AG04449 (cell line): ENCODE measurements at regions not wholly inside any gene's neighbourhood (a gene's known extent, or its start where the extent isn't known, plus 50 kb on each side); places are given as distances from the start of the nearest gene placed in this dataset.

Experiments
- CTCF ChIA-PET: fragments of 350-600 bp; formaldehyde crosslinking; extraction: SDS; loops from one replicate; lab custom pipeline; 2021; ENCODE audit warnings: antibody characterized with exemption; lab: Yijun Ruan, JAX
- POLR2A ChIA-PET: fragments of 400-600, 350-600 bp; formaldehyde crosslinking; extraction: SDS; loops from one replicate; lab custom pipeline; 2020; ENCODE audit warnings: antibody characterized with exemption, inconsistent platforms; lab: Yijun Ruan, JAX
- DNase-seq: peaks from one replicate; pipeline ENCODE4 v3.0.0-alpha.2; 2010; ENCODE audit warnings: low read depth, low spot score
- H3K4me3 ChIP-seq: 2 replicates; pipeline ENCODE4 v1.5.1; 2011; ENCODE audit warnings: low read depth, mild to moderate bottlenecking, control low read depth, low read length
- TF ChIP-seq, protein P1 (sequence below): IDR thresholded peaks from one replicate; pipeline ENCODE4 v1.5.1; 2011; ENCODE audit warnings: mild to moderate bottlenecking, moderate library complexity, low read length, control low read depth, inconsistent platforms; ENCODE audit not compliant: insufficient read depth; ENCODE audit errors: missing control alignments

DNA sequence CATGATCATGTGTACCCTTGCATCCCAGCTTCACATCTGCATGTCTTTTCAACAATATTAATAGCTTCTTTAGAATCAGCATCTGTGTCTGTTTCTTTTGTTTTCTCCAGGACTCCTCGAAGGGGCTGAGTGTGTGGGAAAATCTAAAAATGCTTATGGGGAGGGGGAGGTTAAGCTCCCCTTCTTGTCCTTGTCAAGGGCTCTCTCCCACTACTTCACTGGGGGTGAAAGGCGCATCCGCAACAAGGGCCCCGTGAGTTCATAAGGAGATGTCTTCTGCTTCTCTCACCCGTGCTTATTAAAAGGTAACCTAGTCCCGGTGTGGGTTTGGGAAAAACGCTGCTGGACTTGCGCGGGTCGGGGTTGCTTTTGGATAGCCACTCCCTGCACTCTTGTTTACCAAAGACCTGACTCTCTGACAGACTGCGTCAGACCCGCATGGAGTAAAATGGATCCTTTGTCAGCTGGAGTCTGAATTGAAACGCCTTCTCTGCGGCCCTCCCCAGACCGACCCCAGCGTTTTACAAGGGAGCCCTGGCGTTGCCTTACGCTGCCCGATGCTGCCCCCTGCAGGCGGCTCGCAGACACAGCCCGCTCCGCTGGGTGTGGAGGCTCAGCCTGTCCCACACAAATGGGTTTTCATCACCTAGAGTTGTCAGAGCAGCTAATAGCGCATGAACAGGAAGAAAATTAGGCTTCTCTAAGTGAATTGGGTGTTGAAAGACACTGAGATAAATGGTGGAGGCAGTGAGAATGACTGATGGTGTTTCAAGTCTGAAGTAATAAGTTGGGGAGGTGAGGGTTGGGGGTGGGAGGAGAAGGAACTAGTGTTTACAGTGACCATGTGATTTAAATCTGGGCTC, 53.8 kb downstream of the IER5 start:
- TF ChIP-seq, protein P1, sequence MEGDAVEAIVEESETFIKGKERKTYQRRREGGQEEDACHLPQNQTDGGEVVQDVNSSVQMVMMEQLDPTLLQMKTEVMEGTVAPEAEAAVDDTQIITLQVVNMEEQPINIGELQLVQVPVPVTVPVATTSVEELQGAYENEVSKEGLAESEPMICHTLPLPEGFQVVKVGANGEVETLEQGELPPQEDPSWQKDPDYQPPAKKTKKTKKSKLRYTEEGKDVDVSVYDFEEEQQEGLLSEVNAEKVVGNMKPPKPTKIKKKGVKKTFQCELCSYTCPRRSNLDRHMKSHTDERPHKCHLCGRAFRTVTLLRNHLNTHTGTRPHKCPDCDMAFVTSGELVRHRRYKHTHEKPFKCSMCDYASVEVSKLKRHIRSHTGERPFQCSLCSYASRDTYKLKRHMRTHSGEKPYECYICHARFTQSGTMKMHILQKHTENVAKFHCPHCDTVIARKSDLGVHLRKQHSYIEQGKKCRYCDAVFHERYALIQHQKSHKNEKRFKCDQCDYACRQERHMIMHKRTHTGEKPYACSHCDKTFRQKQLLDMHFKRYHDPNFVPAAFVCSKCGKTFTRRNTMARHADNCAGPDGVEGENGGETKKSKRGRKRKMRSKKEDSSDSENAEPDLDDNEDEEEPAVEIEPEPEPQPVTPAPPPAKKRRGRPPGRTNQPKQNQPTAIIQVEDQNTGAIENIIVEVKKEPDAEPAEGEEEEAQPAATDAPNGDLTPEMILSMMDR = peak; percentile 98
- H3K4me3 ChIP-seq = peak overlapping the region; percentile 43
- DNase-seq = peak; percentile 36
- ChIA-PET POLR2A (interaction anchor here (0.8 to 2.8 kb wide), 8 partner anchors 46 to 230 kb away, joined by 3 to 26 read pairs (median 4); partner anchors contain the start of genes IER5 and KIAA1614), CTCF (interaction anchor here (0.6 to 16.5 kb wide), 72 partner anchors 8 to 630 kb away, joined by 3 to 362 read pairs (median 6); partner anchors contain the start of genes IER5, KIAA1614, MR1 and STX6)

DNA sequence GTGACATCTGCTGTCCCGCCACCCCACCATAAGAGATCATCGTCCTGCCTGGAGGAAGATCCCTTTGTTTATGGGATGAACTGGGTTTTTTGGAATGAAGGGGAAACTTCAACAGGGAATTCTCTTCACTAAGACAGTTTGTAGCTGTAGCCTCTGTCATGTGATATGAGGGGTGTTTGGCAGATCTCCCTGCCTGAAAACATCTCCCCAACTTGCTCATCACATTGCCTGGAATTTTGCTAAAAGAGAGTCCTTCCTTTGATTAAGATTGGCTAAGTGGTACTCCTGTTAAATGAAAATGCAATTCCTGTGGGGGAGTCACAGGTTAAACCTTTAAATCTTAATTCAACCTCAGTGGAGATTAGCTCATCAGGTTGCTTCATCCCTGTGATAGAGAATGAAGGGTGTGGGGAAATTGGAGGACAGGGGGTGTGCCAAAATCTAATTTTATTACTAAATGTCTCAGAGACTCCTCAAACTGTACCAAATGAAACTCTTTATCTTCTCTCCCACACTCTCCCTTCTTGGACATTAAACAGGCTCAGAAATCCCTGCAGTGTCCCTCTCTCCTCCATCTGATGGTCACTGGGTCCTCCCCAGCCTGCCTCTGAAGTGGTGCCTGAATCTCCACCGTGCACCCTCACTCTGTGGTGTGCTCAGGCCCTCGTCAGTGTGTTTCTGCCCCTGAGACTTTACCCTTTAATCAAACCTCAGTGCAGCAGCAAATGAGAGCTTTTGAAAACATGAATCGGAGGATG, 54.8 kb downstream of the IER5 start:
- no peak for DNase-seq
- POLR2A ChIA-PET = interaction anchor here (0.9 to 1.3 kb wide), 3 partner anchors 51 to 120 kb away, joined by 3 to 5 read pairs (median 4); no protein-coding TSS in a partner anchor
- TF ChIP-seq, protein P1 = no peak
- no peak overlapping the region for H3K4me3 ChIP-seq
- CTCF ChIA-PET = interaction anchor here (0.6 to 16.5 kb wide), 45 partner anchors 9 to 627 kb away, joined by 3 to 362 read pairs (median 6); partner anchors contain the start of genes IER5, KIAA1614, MR1 and STX6

DNA sequence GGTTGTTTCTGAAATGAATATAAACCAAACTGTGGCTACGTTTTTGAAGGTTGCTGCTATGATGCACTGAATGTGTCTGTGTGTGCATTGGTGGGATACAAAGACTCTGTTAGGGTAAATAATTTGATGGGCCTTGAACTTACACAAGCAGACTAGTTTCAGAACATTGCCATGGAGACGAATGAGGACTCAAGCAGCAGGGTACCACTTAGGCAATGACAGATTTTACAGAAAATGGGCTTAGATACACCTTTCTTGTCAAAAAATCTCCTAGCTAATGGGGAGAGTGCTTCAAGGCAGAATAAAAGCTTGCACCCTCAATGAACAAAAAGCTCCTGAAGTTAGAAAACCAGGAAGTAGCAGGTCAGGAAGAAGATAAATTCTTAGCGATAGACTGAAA, 55.7 kb downstream of the IER5 start:
- DNase-seq = no peak
- POLR2A ChIA-PET = interaction anchor here (0.9 to 1.3 kb wide), 3 partner anchors 52 to 121 kb away, joined by 3 to 5 read pairs (median 4); no protein-coding TSS in a partner anchor
- TF ChIP-seq, protein P1 = no peak
- H3K4me3 ChIP-seq = no peak overlapping the region
- CTCF ChIA-PET = interaction anchor here (0.6 to 16.5 kb wide), 16 partner anchors 10 to 628 kb away, joined by 3 to 362 read pairs (median 29); partner anchors contain the start of genes IER5, MR1 and STX6

DNA sequence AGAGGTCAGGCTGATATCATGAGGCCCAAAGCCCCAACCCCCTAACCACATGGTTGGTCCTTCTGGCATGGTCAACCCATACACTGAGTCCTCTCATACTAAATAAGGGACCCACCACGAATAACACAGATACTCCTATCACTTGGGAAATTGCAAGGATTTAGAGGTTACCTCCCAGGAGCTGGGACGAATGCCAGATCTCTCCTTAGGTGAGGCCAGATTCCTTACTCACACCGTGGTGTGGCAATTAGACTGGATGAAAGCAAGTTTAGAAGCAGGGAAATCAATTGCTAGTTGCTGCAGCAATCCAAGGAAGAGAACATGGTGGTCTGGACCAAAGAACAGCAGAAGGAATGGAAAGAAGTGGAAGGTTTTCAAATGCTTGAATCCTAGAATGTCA, 60.1 kb downstream of the IER5 start:
- ChIA-PET CTCF (interaction anchor here (1.1 to 16.5 kb wide), 5 partner anchors 8 to 633 kb away, joined by 3 to 362 read pairs (median 4); partner anchors contain the start of gene MR1), POLR2A (no interaction called here)
- H3K4me3 ChIP-seq = no peak overlapping the region
- TF ChIP-seq, protein P1 = no peak
- no peak for DNase-seq

DNA sequence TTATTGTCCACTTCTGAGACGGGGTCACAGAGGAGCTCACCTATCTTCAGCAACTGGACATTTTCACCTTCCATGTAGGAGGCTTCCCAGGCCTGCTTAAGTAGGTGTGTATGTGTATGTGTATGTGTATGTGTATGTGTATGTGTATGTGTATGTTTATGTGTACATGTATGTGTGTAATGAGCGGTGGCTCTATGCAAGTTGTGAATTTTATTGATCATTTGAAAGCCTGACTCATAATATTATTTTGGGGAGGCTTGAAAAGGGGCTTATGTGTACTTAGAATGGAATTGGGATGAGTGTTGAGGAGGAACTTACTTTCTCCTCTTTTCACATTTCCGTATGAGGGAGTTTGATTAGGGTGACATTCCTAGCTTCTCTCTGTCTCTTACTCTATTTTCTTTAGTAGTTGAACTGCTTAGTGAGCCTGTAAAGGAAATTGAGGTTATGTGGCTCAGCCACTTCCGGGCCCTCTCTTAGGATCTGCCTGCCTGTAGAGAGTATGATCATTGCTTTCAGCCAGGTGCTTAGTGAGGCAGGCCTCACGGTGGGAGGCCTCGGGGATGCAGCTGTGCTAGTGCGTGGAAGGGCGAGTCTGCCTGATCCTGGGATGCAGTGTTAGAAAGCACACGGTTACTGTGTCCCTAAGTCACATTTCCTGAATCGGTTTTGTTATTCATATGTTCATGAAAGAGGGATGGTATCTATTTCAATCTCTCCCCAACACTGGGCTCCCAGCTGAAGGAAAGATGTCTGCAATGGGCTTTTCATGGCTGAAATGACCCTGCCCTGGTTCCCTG, 61.0 kb downstream of the IER5 start:
- no peak overlapping the region for H3K4me3 ChIP-seq
- TF ChIP-seq, protein P1 = no peak
- ChIA-PET POLR2A (interaction anchor here (0.6 kb wide), 1 partner anchor 53 kb away, joined by 3 read pairs; no protein-coding TSS in a partner anchor), CTCF (interaction anchor here (1.4 to 16.5 kb wide), 4 partner anchors 8 to 113 kb away, joined by 3 to 362 read pairs (median 56); partner anchors contain the start of gene MR1)
- DNase-seq = no peak
